HL-60 (cell line): ENCODE measurements at regions not wholly inside any gene's neighbourhood (a gene's known extent, or its start where the extent isn't known, plus 50 kb on each side); places are given as distances from the start of the nearest gene placed in this dataset.

ENCODE experiments used
- DNase-seq, 2 experiments: peaks; one replicate each; pipeline ENCODE4 v3.0.0-alpha.2; 2010 to 2020; ENCODE audit warnings: low read depth in 1 of 2, low spot score in 1 of 2
- H3K27ac ChIP-seq: fragments of 250-450 bp; sonication (Bioruptor Pico); replicated peaks from 2 replicates; pipeline ENCODE4 v1.5.1; 2020; ENCODE audit warnings: mild to moderate bottlenecking, moderate library complexity
- H3K27me3 ChIP-seq: fragments of 250-450 bp; sonication (Bioruptor Pico); 2 replicates; pipeline ENCODE4 v1.5.1; 2021; ENCODE audit warnings: mild to moderate bottlenecking, moderate library complexity; ENCODE audit not compliant: insufficient read depth, poor library complexity, severe bottlenecking
- H3K4me3 ChIP-seq: replicated peaks from 2 replicates; pipeline ENCODE4 v1.5.1; 2011; ENCODE audit warnings: mild to moderate bottlenecking, control low read depth, low read length; ENCODE audit not compliant: insufficient read depth
- GABPA ChIP-seq: IDR thresholded peaks from 2 replicates; pipeline ENCODE4 v1.6.1; 2012; ENCODE audit warnings: low read depth
- POLR2AphosphoS5 ChIP-seq: IDR thresholded peaks from 2 replicates; pipeline ENCODE4 v1.6.1; 2012; ENCODE audit warnings: low read depth
- SPI1 ChIP-seq: IDR thresholded peaks from 2 replicates; pipeline ENCODE4 v1.6.1; 2012; ENCODE audit warnings: low read depth, mild to moderate bottlenecking, borderline replicate concordance
- TF ChIP-seq, protein P1 (sequence below): IDR thresholded peaks from one replicate; pipeline ENCODE4 v1.5.1; 2011; ENCODE audit warnings: low read length, control low read depth, inconsistent platforms; ENCODE audit not compliant: insufficient read depth
- TF ChIP-seq, protein P2 (sequence below): IDR thresholded peaks from 2 replicates; pipeline ENCODE4 v1.6.1; 2012; ENCODE audit warnings: low read depth; ENCODE audit not compliant: insufficient replicate concordance

DNA sequence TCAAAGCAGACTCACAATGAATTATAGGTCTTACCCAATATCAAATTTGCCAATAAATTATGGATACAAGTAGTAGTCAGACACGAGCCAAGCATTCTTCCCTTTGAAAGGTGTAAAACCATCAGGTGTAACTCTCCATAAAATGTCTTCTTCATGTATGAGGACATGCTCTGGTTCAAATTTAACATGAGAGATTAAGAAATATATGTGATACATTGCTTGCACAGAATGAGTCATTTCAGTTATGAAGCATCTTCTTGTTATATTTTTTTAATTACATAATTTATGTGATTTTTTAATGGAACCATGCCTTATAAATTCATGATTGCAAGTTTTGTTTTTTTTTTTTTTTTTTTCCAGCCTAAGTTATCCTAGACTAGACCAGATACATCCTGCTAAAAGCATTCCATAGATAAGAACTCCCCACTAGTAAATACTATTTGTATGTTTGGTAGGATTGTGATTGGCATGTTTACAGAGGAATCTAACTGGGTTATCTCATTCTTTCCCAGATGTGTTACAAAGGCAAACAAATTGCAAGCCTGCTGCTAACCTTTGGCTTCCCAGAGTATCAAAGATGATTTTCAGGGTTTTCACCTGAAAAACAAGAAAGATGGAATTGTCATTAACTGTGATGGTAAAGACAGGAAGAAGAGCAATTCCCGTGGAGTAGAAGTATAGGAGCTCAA, 621.9 kb downstream of the XIRP2 start:
- no peak for DNase-seq
- Histone ChIP-seq H3K27me3 (no peaks in the 10 kb centered on the region), H3K4me3 (no peak overlapping the region), H3K27ac (no peak overlapping the region)
- TF ChIP-seq SPI1 (no peak), POLR2AphosphoS5 (no peak), GABPA (no peak)
- TF ChIP-seq, protein P1, sequence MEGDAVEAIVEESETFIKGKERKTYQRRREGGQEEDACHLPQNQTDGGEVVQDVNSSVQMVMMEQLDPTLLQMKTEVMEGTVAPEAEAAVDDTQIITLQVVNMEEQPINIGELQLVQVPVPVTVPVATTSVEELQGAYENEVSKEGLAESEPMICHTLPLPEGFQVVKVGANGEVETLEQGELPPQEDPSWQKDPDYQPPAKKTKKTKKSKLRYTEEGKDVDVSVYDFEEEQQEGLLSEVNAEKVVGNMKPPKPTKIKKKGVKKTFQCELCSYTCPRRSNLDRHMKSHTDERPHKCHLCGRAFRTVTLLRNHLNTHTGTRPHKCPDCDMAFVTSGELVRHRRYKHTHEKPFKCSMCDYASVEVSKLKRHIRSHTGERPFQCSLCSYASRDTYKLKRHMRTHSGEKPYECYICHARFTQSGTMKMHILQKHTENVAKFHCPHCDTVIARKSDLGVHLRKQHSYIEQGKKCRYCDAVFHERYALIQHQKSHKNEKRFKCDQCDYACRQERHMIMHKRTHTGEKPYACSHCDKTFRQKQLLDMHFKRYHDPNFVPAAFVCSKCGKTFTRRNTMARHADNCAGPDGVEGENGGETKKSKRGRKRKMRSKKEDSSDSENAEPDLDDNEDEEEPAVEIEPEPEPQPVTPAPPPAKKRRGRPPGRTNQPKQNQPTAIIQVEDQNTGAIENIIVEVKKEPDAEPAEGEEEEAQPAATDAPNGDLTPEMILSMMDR = no peak
- TF ChIP-seq, protein P2, sequence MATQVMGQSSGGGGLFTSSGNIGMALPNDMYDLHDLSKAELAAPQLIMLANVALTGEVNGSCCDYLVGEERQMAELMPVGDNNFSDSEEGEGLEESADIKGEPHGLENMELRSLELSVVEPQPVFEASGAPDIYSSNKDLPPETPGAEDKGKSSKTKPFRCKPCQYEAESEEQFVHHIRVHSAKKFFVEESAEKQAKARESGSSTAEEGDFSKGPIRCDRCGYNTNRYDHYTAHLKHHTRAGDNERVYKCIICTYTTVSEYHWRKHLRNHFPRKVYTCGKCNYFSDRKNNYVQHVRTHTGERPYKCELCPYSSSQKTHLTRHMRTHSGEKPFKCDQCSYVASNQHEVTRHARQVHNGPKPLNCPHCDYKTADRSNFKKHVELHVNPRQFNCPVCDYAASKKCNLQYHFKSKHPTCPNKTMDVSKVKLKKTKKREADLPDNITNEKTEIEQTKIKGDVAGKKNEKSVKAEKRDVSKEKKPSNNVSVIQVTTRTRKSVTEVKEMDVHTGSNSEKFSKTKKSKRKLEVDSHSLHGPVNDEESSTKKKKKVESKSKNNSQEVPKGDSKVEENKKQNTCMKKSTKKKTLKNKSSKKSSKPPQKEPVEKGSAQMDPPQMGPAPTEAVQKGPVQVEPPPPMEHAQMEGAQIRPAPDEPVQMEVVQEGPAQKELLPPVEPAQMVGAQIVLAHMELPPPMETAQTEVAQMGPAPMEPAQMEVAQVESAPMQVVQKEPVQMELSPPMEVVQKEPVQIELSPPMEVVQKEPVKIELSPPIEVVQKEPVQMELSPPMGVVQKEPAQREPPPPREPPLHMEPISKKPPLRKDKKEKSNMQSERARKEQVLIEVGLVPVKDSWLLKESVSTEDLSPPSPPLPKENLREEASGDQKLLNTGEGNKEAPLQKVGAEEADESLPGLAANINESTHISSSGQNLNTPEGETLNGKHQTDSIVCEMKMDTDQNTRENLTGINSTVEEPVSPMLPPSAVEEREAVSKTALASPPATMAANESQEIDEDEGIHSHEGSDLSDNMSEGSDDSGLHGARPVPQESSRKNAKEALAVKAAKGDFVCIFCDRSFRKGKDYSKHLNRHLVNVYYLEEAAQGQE = no peak

DNA sequence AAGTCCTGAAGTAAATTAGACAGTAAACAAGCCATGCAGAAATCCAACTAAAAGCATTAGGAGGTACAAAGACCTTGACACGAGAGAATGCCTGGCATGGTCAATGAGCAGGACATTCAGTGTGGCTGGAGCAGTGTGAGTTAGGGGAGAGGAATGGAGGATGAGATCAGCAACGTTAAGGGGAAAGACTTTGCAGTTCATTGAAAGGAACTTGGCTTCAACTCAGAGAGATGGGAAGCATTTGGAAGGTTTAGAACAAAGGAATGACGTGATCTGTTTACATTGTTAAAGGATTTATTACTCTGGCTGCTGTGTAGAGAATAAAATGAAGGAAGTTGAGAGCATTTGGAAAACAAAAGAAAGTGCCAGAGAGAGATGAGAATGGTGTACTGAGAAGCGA, 621.3 kb downstream of the XIRP2 start:
- Histone ChIP-seq H3K27ac (no peak overlapping the region), H3K4me3 (no peak overlapping the region), H3K27me3 (no peaks in the 10 kb centered on the region)
- TF ChIP-seq, protein P2 = no peak
- no peak for TF ChIP-seq GABPA
- no peak for TF ChIP-seq POLR2AphosphoS5
- no peak for TF ChIP-seq SPI1
- TF ChIP-seq, protein P1 = no peak
- DNase-seq = no peak

DNA sequence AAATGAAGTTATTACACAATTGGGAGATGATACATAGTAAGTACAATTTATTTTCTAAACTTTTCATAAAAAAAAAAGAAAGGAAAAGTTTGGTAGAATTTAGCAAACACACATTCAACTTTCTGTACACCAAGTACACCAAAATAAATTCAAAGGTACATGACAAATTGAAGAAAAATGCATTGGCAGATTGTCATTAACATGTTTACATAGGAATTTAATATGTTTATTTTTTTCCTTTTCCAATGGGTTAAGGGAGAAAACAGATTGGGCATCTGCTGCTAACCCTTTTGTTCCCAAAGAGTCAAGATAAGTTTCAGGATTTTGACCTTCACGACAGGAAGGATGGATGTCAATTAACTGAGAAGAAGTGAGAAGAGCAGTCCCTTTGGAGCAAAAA, 620.4 kb downstream of the XIRP2 start:
- no peak overlapping the region for H3K27ac ChIP-seq
- TF ChIP-seq, protein P1 = no peak
- H3K27me3 ChIP-seq = no peaks in the 10 kb centered on the region
- no peak overlapping the region for H3K4me3 ChIP-seq
- DNase-seq = no peak

DNA sequence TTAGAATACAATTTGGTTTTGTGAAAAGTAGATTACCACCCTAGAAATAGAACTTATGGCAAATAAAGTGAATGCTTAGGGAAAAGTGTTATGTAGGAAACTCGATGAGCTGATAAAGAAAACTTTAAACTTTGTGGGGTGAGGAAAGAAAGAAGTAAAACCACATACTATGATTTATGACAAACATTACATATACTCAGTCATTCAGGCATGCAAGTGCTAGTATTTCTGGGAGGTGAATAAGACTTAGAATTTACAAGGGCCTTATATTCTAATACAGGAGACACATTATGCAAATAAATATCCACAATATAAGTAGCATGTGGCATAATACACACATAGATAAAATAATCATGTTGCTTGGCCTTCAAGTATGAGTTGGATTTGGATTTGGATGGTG, 618.1 kb downstream of the XIRP2 start:
- no peak for TF ChIP-seq SPI1
- no peak for TF ChIP-seq GABPA
- TF ChIP-seq, protein P2 = no peak
- no peak for TF ChIP-seq POLR2AphosphoS5
- Histone ChIP-seq H3K27ac (no peak overlapping the region), H3K27me3 (no peaks in the 10 kb centered on the region), H3K4me3 (no peak overlapping the region)
- no peak for DNase-seq
